ENCODE measurements at regions not wholly inside any gene's neighbourhood (a gene's known extent, or its start where the extent isn't known, plus 50 kb on each side); places are given as distances from the start of the nearest gene placed in this dataset.

DNA sequence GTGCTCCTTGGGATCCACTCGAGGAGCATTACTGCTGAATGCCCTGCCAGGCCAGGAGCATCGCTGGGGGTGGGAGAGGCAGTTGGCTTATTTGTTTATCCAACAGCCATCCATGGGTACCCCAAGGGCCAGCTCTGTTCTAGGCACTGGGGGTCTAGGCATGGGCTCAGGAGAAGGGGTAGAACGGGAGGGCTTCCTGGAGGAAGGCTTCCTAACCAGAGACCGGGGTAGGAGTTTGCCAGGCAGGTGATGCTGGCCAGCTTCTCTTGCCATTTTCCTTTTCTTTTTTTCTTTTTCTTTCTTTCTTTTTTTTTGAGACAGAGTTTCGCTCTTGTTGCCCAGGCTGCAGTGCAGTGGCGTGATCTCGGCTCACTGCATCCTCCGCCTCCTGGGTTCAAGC lies 241.0 kb downstream of the SEC14L1 start:
- TF ChIP-seq, protein P1, sequence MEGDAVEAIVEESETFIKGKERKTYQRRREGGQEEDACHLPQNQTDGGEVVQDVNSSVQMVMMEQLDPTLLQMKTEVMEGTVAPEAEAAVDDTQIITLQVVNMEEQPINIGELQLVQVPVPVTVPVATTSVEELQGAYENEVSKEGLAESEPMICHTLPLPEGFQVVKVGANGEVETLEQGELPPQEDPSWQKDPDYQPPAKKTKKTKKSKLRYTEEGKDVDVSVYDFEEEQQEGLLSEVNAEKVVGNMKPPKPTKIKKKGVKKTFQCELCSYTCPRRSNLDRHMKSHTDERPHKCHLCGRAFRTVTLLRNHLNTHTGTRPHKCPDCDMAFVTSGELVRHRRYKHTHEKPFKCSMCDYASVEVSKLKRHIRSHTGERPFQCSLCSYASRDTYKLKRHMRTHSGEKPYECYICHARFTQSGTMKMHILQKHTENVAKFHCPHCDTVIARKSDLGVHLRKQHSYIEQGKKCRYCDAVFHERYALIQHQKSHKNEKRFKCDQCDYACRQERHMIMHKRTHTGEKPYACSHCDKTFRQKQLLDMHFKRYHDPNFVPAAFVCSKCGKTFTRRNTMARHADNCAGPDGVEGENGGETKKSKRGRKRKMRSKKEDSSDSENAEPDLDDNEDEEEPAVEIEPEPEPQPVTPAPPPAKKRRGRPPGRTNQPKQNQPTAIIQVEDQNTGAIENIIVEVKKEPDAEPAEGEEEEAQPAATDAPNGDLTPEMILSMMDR (IDR thresholded peaks at IDR 0.05): no peak
- ChIA-PET POLR2A (no interaction called here), CTCF (no interaction called here)
- H3K4me1 Mint-ChIP-seq: peaks cover 24% of the 10 kb centered on the region
- intact Hi-C loops (cut with micrococcal nuclease): no loop called here
- H3K27me3 Mint-ChIP-seq: no peaks in the 10 kb centered on the region
- no peak for DNase-seq
- no peak for ATAC-seq (ENCODE audit: low read depth)
- H3K36me3 Mint-ChIP-seq (ENCODE audit: low read depth): no peaks in the 10 kb centered on the region
- H3K9me3 Mint-ChIP-seq: no peaks in the 10 kb centered on the region
- H3K4me3 Mint-ChIP-seq: no peak overlapping the region
- H3K27ac Mint-ChIP-seq: no peak overlapping the region

DNA sequence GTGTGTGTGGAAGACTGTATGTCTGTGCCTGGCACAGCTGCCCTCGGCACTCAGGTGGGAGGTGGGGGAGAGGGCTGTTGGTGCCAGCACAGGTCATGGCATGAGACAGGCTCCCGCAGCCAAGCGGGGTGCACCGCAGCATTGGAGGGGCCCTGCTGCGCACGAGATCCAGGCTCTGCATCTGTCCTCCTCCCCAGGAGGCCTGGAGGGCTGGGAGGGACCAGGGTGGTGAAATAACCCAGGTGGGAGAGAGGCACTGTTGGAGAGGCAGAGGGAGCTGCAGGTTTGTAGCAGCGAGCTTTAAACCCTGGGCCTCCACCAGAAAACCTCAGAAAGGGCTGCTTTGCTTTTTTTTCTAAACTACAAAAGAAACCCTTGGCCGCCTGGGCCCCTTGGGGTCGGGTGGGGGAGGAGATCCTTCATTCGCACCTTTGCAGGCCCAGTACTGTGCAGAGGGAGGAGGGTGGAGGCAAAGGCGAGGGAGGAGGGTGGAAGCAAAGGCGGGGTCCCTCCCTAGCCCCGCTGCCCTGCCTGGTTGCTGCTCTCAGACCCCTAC lies 241.7 kb downstream of the SEC14L1 start:
- H3K9me3 Mint-ChIP-seq: no peaks in the 10 kb centered on the region
- POLR2A ChIA-PET: no interaction called here
- H3K27ac Mint-ChIP-seq: no peak overlapping the region
- TF ChIP-seq, protein P1 (IDR thresholded peaks at IDR 0.05): no peak
- H3K36me3 Mint-ChIP-seq (ENCODE audit: low read depth): peaks cover 1% of the 10 kb centered on the region
- DNase-seq (no peak), ATAC-seq (ENCODE audit: low read depth) (peak; percentile 34)
- CTCF ChIA-PET: no interaction called here
- intact Hi-C loops (cut with micrococcal nuclease): no loop called here
- no peaks in the 10 kb centered on the region for H3K27me3 Mint-ChIP-seq
- no peak overlapping the region for H3K4me3 Mint-ChIP-seq
- peaks cover 23% of the 10 kb centered on the region for H3K4me1 Mint-ChIP-seq

DNA sequence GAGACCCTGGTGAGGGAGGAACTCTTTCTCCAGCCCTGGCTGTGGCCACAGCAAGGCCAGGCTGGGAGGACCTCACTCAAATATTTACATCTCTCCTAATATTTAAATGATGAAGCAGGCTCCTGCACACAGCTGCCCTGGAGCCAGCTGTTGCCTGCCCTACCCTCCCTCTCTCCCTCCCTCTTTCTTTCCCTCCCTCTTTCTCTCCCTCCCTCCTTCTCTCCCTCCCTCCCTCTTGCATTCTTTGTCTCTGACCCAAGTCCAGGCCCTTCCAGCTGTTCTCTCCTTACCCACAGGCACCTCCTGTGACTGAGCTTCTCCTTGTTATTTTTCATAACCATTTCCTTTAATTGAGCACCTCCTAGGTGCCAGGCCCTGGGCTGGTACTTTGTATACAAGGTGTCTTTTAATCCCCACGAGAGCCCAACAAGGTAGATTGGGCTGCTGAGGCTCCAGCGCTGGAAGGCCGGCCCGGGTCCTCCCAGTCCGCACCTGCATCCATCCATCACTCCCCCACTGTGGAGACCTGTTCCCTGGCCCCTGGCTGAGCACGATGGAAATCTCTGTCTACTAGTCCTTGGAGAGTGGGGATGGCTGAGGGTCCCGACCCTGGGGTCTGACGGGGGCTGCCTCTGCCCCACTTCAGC lies 242.3 kb downstream of the SEC14L1 start:
- TF ChIP-seq, protein P1 (IDR thresholded peaks at IDR 0.05): no peak
- Mint-ChIP-seq H3K27me3 (no peaks in the 10 kb centered on the region), H3K4me1 (peaks cover 23% of the 10 kb centered on the region), H3K27ac (no peak overlapping the region), H3K9me3 (no peaks in the 10 kb centered on the region), H3K4me3 (no peak overlapping the region), H3K36me3 (ENCODE audit: low read depth) (peaks cover 1% of the 10 kb centered on the region)
- intact Hi-C loops (cut with micrococcal nuclease): no loop called here
- POLR2A ChIA-PET: no interaction called here
- DNase-seq: no peak
- CTCF ChIA-PET: no interaction called here
- no peak for ATAC-seq (ENCODE audit: low read depth)

DNA sequence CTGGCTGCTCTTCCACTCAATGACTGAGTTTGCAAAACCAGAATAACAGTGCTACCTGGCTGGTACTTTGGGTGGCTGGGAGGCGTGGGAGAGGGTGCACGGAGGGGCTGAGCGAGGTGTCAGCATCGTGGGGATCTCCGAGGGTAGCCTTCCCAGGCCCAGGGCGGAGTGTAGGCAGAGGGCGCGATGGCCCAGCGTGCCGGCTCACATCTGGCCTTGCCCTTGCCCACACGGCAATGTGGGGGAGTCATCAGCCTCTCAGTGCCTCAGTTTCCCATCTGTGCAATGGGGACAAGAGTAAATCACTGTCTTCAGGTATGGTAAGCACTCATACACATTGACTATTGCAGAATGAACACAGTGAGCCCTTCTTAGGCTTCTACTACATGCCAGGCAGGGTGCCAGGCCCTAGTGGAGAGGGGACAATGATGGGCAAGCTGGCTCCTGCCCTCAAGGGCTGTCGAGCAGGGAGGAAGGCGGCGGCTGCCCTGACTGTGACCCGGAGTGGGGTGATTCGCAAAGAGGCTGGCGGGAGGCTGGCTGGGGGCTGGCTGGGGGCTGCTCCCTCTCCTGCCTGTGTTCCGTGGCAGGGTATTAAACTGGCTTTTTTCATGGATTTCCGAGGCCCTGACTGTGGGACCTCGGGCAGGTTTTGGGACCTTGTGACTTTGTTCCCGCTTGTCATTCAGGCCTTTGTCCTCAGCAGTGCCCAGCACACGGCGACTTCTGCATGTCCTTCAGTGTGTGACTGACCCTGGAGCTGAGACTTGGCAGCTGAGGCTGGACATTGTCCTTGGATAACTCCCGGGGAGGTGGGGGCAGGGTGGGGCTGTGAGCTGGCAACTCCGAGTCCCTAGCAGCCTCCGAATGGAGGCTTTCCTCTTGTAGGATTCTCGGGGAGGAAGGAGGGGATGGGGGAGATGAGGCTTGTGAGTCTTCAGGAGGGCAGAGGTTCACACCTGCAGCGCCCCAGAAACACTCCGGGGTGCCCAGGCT lies 243.1 kb downstream of the SEC14L1 start:
- ATAC-seq (ENCODE audit: low read depth) (no peak), DNase-seq (no peak)
- Mint-ChIP-seq H3K9me3 (no peaks in the 10 kb centered on the region), H3K4me3 (no peak overlapping the region), H3K4me1 (peaks cover 30% of the 10 kb centered on the region), H3K27me3 (no peaks in the 10 kb centered on the region), H3K36me3 (ENCODE audit: low read depth) (peaks cover 1% of the 10 kb centered on the region), H3K27ac (no peak overlapping the region)
- intact Hi-C loops (cut with micrococcal nuclease): no loop called here
- TF ChIP-seq, protein P1 (IDR thresholded peaks at IDR 0.05): no peak
- POLR2A ChIA-PET: no interaction called here
- CTCF ChIA-PET: no interaction called here

Measured in activated B cell treated with CpG ODN at 0.5 μM for 24 hours (primary cell).